Astrocyte (in vitro differentiated cells and primary cell): ENCODE measurements at regions not wholly inside any gene's neighbourhood (a gene's known extent, or its start where the extent isn't known, plus 50 kb on each side); places are given as distances from the start of the nearest gene placed in this dataset.

Source experiments
- DNase-seq: peaks from one replicate; pipeline ENCODE4 v3.0.0-alpha.2; 2010; ENCODE audit warnings: low read depth
- FAIRE-seq: peaks from 2 replicates; lab custom pipeline; 2011; peaks lifted over from hg19 to GRCh38; lab: Jason Lieb, UNC
- H2AFZ ChIP-seq: 2 replicates; pipeline ENCODE4 v1.6.0; 2012; ENCODE audit warnings: low read depth, low read length, inconsistent platforms
- H3K27ac ChIP-seq: 2 replicates; pipeline ENCODE4 v1.5.1; 2011; ENCODE audit warnings: low read depth, low read length, inconsistent platforms
- H3K27me3 ChIP-seq: 2 replicates; pipeline ENCODE4 v1.6.0; 2011; ENCODE audit warnings: low read length, inconsistent platforms; ENCODE audit not compliant: insufficient read depth
- H3K36me3 ChIP-seq: 2 replicates; pipeline ENCODE4 v1.5.1; 2011; ENCODE audit warnings: low read length, inconsistent platforms; ENCODE audit not compliant: insufficient read depth
- H3K4me1 ChIP-seq: 2 replicates; pipeline ENCODE4 v1.5.1; 2011; ENCODE audit warnings: low read length, inconsistent platforms; ENCODE audit not compliant: insufficient read depth
- H3K4me2 ChIP-seq: 2 replicates; pipeline ENCODE4 v1.6.0; 2012; ENCODE audit warnings: low read length, inconsistent platforms
- H3K4me3 ChIP-seq: 2 replicates; pipeline ENCODE4 v1.5.1; 2011; ENCODE audit warnings: low read depth, mild to moderate bottlenecking, low read length, inconsistent platforms; ENCODE audit not compliant: insufficient read depth
- H3K79me2 ChIP-seq: 2 replicates; pipeline ENCODE4 v1.6.0; 2012; ENCODE audit warnings: mild to moderate bottlenecking, low read length, inconsistent platforms; ENCODE audit not compliant: insufficient read depth
- H3K9ac ChIP-seq: 2 replicates; pipeline ENCODE4 v1.6.0; 2012; ENCODE audit warnings: mild to moderate bottlenecking, low read length, inconsistent platforms
- H3K9me3 ChIP-seq: 2 replicates; pipeline ENCODE4 v1.5.1; 2012; ENCODE audit warnings: low read depth, mild to moderate bottlenecking, low read length, inconsistent platforms; ENCODE audit not compliant: insufficient read depth
- H4K20me1 ChIP-seq: 2 replicates; pipeline ENCODE4 v1.6.0; 2012; ENCODE audit warnings: low read length, inconsistent platforms; ENCODE audit not compliant: insufficient read depth
- H3K27ac Mint-ChIP-seq: one replicate; pipeline ENCODE4 v1.8.0; 2021; ENCODE audit warnings: mild to moderate bottlenecking, mixed read lengths; ENCODE audit not compliant: unreplicated experiment
- H3K27me3 Mint-ChIP-seq: one replicate; pipeline ENCODE4 v1.8.0; 2021; ENCODE audit warnings: low read depth, mixed read lengths; ENCODE audit not compliant: unreplicated experiment
- H3K36me3 Mint-ChIP-seq: one replicate; pipeline ENCODE4 v1.8.0; 2021; ENCODE audit warnings: low read depth, mixed read lengths; ENCODE audit not compliant: unreplicated experiment
- H3K4me1 Mint-ChIP-seq: one replicate; pipeline ENCODE4 v1.8.0; 2021; ENCODE audit warnings: low read depth, mixed read lengths; ENCODE audit not compliant: unreplicated experiment
- H3K4me3 Mint-ChIP-seq: one replicate; pipeline ENCODE4 v1.8.0; 2021; ENCODE audit warnings: mild to moderate bottlenecking, moderate library complexity, mixed read lengths; ENCODE audit not compliant: unreplicated experiment
- H3K9me3 Mint-ChIP-seq: one replicate; pipeline ENCODE4 v1.8.0; 2021; ENCODE audit warnings: mild to moderate bottlenecking, mixed read lengths; ENCODE audit not compliant: unreplicated experiment
- EZH2 ChIP-seq: IDR thresholded peaks from 2 replicates; pipeline ENCODE4 v1.6.1; 2012; ENCODE audit warnings: mild to moderate bottlenecking, low read length, inconsistent platforms; ENCODE audit not compliant: insufficient read depth
- TF ChIP-seq, protein P1 (sequence below): IDR thresholded peaks from 2 replicates; pipeline ENCODE4 v1.5.1; 2011; ENCODE audit warnings: low read depth, mild to moderate bottlenecking, inconsistent platforms, low read length, moderate library complexity; ENCODE audit not compliant: insufficient read depth

- H3K27ac ChIP-seq = no peak overlapping the region
- no peaks in the 10 kb centered on the region for H3K4me1 ChIP-seq
- H3K27me3 ChIP-seq = no peaks in the 10 kb centered on the region
- FAIRE-seq (no peak), DNase-seq (no peak)
- no peak overlapping the region for H3K4me2 ChIP-seq
- Mint-ChIP-seq H3K36me3 (no peaks in the 10 kb centered on the region), H3K27ac (no peak overlapping the region), H3K4me1 (no peaks in the 10 kb centered on the region), H3K4me3 (no peak overlapping the region), H3K9me3 (no peaks in the 10 kb centered on the region), H3K27me3 (no peaks in the 10 kb centered on the region)
- no peaks in the 10 kb centered on the region for H3K36me3 ChIP-seq
- TF ChIP-seq, protein P1, sequence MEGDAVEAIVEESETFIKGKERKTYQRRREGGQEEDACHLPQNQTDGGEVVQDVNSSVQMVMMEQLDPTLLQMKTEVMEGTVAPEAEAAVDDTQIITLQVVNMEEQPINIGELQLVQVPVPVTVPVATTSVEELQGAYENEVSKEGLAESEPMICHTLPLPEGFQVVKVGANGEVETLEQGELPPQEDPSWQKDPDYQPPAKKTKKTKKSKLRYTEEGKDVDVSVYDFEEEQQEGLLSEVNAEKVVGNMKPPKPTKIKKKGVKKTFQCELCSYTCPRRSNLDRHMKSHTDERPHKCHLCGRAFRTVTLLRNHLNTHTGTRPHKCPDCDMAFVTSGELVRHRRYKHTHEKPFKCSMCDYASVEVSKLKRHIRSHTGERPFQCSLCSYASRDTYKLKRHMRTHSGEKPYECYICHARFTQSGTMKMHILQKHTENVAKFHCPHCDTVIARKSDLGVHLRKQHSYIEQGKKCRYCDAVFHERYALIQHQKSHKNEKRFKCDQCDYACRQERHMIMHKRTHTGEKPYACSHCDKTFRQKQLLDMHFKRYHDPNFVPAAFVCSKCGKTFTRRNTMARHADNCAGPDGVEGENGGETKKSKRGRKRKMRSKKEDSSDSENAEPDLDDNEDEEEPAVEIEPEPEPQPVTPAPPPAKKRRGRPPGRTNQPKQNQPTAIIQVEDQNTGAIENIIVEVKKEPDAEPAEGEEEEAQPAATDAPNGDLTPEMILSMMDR = no peak
- TF ChIP-seq EZH2 = no peak
- no peaks in the 10 kb centered on the region for H3K9me3 ChIP-seq
- H2AFZ ChIP-seq = no peak overlapping the region
- no peaks in the 10 kb centered on the region for H3K79me2 ChIP-seq
- no peak overlapping the region for H3K9ac ChIP-seq
- H3K4me3 ChIP-seq = no peak overlapping the region
- H4K20me1 ChIP-seq = no peaks in the 10 kb centered on the region
These were observed 50.6 kb upstream of the ZNF385D start for GRCh38 chr3:21801631-21802030.

GRCh38 chr3:21803604-21804003, 52.6 kb upstream of the ZNF385D start:
- no peaks in the 10 kb centered on the region for H3K27me3 Mint-ChIP-seq
- Histone ChIP-seq H3K4me1 (no peaks in the 10 kb centered on the region), H3K4me2 (no peak overlapping the region), H3K36me3 (no peaks in the 10 kb centered on the region), H2AFZ (no peak overlapping the region), H3K27me3 (no peaks in the 10 kb centered on the region), H3K27ac (no peak overlapping the region), H3K9me3 (no peaks in the 10 kb centered on the region), H4K20me1 (no peaks in the 10 kb centered on the region), H3K79me2 (no peaks in the 10 kb centered on the region), H3K9ac (no peak overlapping the region), H3K4me3 (no peak overlapping the region)
- no peaks in the 10 kb centered on the region for H3K4me1 Mint-ChIP-seq
- H3K9me3 Mint-ChIP-seq = no peaks in the 10 kb centered on the region
- TF ChIP-seq, protein P1 = no peak
- TF ChIP-seq EZH2 = no peak
- no peaks in the 10 kb centered on the region for H3K36me3 Mint-ChIP-seq
- DNase-seq (no peak), FAIRE-seq (no peak)
- H3K27ac Mint-ChIP-seq = no peak overlapping the region
- no peak overlapping the region for H3K4me3 Mint-ChIP-seq

DNA sequence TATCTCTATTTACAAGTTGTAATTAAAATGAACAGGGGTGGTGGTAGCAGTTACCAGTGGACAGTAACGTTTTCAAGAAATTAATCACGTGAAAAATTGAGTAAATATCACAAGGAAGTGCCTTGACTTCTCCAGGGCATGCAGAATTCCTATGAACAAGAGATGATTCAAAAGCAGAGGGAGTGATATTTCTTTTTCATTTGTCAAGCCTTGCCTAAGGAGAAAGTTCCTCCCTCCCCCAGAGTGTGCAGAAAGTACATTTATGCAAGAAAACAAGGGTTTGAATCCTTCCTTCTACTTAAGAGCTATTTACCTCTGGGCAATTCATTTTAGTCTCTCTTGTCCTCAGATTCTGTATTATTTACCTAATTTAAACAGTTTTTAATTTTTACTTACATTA, 53.3 kb upstream of the ZNF385D start:
- no peak for FAIRE-seq
- TF ChIP-seq, protein P1 = no peak
- TF ChIP-seq EZH2 = no peak
- Histone ChIP-seq H4K20me1 (no peaks in the 10 kb centered on the region), H3K36me3 (no peaks in the 10 kb centered on the region), H3K9me3 (no peaks in the 10 kb centered on the region), H3K4me1 (no peaks in the 10 kb centered on the region), H2AFZ (no peak overlapping the region), H3K9ac (no peak overlapping the region), H3K4me3 (no peak overlapping the region), H3K79me2 (no peaks in the 10 kb centered on the region), H3K4me2 (no peak overlapping the region), H3K27ac (no peak overlapping the region), H3K27me3 (no peaks in the 10 kb centered on the region)
- Mint-ChIP-seq H3K9me3 (no peaks in the 10 kb centered on the region), H3K4me3 (no peak overlapping the region), H3K36me3 (no peaks in the 10 kb centered on the region), H3K27ac (no peak overlapping the region), H3K4me1 (no peaks in the 10 kb centered on the region), H3K27me3 (no peaks in the 10 kb centered on the region)
- DNase-seq = no peak
